Right lobe of liver (tissue), 4 donors: ENCODE measurements at regions not wholly inside any gene's neighbourhood (a gene's known extent, or its start where the extent isn't known, plus 50 kb on each side); places are given as distances from the start of the nearest gene placed in this dataset.

Source experiments
- CTCF ChIP-seq, 4 donors: fragments of 200-600 bp in 3 of 4; fragments of 450-650 bp in 1 of 4; IDR thresholded peaks; one replicate each; pipeline versions ENCODE4 v1.5.1 to v1.8.0; 2016 to 2022; ENCODE audit warnings: antibody characterized with exemption in 4 of 4, mild to moderate bottlenecking in 2 of 4
- POLR2A ChIP-seq: fragments of 450-650 bp; IDR thresholded peaks from one replicate; pipeline ENCODE4 v1.6.1; 2017; ENCODE audit warnings: antibody characterized with exemption, mild to moderate bottlenecking
- donor health status: DM: no; HTN: no; CAD: no.
- donor health status: DM: no; HTN: no; CAD: no.
- donor health status: DM: no; HTN: yes; CAD: no.

- TF ChIP-seq CTCF (IDR thresholded peaks at IDR 0.05) (no peak), POLR2A (no peak)
Observed at GRCh38 chr12:39127401-39127800, 222.0 kb upstream of the CPNE8 start.
